GM19043 (cell line): ENCODE measurements at regions not wholly inside any gene's neighbourhood (a gene's known extent, or its start where the extent isn't known, plus 50 kb on each side); places are given as distances from the start of the nearest gene placed in this dataset.

Experiments used
- ATAC-seq: cut with Tn5 transposase; IDR thresholded peaks from one replicate; pipeline ENCODE4 v1.9.1; 2021; ENCODE audit warnings: low read depth; ENCODE audit not compliant: unreplicated experiment

DNA sequence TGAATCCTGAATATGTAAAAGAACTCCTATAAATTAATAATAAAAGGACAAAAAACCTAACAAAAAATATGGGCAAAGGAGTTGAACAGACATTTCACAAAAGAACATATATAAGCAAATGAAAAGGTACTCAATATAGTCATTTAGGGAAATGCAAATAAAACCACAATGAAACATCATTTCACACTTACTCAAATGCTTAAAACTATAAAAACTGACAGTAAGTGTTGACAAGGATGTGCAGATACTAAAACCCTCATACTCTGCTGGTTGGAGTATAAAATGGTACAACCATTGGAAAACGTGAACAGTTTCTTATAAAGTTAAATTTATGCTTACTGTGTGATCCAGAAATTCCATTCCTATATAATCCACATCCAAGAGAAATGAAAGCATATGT lies 247.1 kb downstream of the GXYLT1 start:
- ATAC-seq, result no peak

DNA sequence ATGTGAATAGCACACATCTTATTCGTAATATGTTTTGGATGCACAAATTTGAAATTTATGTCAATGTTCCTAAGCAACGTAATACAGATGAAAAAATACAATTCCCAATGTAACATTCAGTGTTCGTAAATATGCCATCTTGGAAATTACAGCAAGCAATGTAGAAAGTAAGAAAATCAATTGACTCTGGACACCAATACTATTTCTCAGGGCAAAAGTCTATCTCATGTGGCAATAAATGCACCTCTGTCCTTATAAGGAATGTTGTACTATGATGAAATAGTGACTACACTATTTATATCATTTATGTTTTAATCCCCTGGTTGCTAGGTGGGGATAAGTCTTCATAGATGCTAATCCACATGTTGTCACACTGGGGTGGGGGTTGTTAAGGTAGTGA lies 251.2 kb downstream of the GXYLT1 start:
- no peak for ATAC-seq

DNA sequence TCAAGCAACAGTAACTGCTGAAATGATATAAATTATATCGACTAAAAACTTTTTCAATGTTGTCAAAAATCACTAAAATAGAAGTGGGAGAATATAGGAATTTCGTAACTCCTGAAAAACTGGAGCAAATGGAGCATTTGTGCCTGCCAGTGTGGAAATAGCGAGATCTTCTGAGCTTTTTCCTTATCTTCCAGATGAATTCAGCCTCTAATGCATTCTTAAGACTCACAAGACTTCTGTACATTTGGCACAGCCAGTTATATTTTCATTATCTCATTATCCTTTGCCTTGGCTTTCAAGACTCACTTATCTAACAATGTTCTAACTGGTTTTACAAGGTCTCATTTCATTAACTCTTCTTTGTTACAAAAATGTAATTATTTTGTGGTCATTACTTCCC lies 252.4 kb downstream of the GXYLT1 start:
- ATAC-seq, result no peak

DNA sequence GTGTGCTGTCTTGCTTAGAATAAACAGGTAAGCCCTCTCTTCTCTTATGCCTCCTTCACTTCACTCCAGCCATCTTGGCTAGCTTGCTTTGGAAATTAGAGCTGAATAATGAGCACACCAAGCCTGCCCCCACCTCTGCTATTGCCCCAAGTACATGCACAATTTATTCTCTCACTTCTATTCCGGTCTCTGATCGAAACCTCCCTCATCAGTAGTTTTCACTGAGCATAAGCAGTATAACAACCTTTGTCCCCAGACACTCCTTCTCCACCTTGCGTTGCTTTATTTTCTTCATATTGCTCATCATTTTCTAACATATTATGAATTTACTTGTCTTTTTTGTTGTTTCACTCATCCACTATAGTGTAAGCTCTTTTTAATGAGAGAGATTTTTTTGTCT lies 253.4 kb downstream of the GXYLT1 start:
- no peak for ATAC-seq

- no peak for ATAC-seq
These were observed 256.4 kb downstream of the GXYLT1 start for GRCh38 chr12:41888285-41888684.

DNA sequence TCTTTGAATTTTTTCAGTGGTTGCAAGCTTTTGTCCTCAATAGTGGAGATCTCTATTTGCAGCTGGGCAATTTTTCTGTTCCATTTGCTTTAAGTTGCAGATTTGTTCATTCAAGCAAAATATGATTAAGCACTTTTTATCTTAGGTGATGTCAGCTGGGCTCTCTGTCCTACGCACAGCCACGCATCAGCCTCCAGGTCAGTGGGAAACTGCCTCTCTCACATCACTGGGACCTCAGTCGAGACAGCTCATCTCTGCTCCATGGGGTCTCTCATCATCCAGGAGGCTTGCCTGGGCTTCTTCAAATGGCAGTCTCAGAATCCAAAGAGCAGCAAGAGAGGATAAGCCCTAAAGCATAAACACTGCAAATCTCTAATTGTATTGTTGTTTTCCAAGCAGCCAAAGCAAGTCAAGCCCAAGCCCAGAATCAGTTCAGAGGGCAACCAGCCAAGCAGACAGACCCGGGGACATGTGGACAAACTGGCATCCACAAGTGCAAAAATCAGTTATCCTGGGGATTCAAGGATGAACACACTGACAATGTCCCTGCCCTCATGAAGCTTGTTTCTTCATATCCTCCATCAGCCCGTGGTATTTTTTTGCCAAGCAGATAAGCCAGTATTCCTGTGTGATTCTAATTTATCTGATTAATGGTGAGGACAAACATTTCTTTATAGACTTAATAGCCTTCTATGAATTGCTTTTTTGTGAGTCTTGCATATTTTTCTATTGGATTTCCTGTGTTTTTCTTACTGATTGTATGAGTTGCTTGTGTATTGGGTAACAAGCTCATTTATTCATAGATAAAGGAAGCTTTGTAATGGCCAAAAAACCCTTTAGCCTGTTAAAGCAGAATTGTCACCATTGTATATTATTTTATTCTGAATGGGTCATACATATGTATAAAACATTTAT lies 262.5 kb downstream of the GXYLT1 start:
- ATAC-seq, result no peak

- no peak for ATAC-seq
These were observed 275.2 kb downstream of the GXYLT1 start for GRCh38 chr12:41869432-41869831.

GRCh38 chr12:41866878-41867430 lies 277.7 kb downstream of the GXYLT1 start:
- no peak for ATAC-seq

GRCh38 chr12:41856228-41856627 lies 288.4 kb downstream of the GXYLT1 start:
- no peak for ATAC-seq

GRCh38 chr12:41850046-41850445 lies 294.6 kb downstream of the GXYLT1 start:
- ATAC-seq, result no peak

DNA sequence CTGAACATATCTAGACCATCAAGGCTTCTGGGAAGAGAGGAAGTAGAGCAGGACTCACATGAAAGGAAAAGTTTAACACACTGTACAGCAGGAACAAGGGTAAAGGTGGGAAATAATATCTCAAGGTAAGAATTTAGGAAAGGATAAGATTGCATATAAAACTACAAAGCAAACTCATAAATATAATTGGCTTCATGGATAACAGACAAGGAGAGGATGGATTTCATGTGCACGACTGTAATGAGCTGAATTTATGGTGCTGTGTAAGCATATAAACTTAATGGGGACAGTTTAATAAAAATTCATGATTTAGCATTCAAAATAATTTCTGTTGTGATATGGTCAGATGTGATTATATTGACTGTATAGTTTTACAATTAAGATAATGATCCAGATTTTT lies 298.0 kb downstream of the GXYLT1 start:
- no peak for ATAC-seq

DNA sequence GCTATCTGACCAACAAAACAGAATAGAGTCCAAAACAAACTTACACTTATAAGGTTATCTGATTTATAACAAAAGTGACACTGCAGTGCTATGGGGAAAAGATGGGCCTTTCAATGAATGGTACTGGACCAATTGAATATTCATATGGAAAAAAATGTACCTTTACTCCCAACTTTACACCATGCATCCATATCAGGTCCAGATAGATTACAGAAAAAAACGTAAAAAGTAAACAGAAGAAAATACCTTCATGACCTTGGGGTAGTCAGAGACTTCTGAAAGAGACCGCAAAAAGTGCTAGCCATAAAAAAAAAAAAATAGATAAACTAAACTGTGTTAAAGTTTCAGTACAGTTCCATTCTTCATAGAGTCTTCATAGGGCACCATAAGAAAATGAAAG lies 308.3 kb downstream of the GXYLT1 start:
- ATAC-seq, result no peak

GRCh38 chr12:41835556-41835955 lies 309.1 kb downstream of the GXYLT1 start:
- no peak for ATAC-seq

- ATAC-seq, result no peak
These were observed 324.7 kb downstream of the GXYLT1 start for GRCh38 chr12:41819948-41820347.

DNA sequence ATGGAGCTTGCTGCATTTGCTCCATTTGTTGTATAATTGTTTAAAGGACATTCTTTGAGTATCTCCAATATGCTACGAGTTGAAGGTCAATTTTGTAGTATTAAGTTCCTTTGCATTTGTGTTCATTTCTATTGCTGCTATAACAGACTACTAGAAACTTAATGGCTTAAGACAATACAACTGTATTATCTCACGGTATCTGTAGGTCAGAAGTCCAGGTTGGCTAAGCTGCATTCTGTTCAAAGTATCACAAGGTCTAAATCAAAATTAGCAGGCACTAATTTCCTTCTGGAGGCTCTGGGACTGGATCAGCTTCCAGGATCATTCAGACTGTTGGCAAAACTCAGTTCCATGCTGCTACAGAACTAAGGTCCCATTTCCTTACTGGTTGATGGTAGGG lies 340.6 kb downstream of the GXYLT1 start:
- ATAC-seq, result no peak

DNA sequence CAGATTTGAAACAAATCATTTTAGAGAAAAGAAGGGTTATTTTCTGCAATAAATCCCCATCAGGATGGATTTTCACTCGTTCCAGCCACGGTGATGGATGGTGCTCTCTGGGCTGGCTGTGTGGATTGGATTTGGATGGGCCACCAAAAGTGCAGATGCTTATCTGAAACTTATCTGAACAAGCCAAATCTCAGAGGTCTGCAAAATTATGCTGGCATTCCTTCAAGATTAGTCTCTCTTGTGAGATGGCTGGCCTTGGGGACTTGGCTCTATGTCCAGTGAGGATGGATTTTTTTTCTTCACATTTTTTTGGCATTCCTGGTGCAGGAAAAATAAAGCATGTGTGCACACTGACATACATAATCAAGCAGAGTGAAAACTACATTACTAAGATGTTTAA lies 341.9 kb downstream of the GXYLT1 start:
- ATAC-seq, result no peak

GRCh38 chr12:41801261-41801660 lies 343.4 kb downstream of the GXYLT1 start:
- no peak for ATAC-seq

DNA sequence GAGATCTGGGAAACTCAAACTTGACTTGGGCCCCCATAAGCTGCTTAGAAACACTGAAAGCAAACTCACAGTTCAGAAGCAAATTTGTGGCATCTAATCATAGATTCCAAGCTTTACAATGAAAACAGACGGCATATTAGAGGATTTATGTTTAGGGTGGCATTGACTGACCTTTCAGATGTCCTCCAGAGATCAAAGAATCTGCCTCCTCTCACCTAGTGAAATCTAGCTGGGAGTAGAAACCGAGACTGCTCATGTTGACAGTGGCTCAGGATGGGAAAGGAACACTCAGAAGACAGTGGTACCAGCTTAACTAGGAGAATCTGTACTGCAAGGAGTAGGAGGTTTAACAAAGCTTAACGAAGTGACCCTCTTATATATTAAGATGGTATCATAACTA lies 345.0 kb downstream of the GXYLT1 start:
- ATAC-seq, result no peak

- no peak for ATAC-seq
These were observed 348.8 kb downstream of the GXYLT1 start for GRCh38 chr12:41795910-41796309.

DNA sequence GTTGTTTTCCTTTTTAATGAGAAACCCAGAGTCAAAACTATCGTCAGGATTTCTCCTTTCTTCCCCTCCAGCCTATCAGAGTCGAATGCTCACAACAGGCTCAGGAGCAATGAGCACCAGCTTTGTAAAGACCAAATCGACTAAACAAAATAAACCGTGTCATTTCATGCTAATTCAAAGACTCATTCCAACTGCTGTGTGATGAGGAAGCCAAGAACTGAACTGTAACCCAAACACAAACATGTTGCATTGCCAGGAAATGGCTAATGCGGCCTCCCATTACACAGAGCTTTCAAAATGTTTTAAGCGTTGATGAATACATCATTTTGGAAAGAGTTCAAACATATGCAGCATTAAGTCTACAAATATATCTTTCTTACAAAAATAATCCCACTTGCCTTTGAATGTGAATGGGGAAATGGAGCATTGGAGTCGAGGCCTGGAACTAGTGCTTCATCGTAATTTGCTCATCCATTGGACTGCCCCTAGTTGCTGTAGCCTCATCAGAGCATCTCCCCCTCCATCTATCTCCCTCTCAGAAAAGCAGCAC lies 349.5 kb downstream of the GXYLT1 start:
- ATAC-seq, result no peak

DNA sequence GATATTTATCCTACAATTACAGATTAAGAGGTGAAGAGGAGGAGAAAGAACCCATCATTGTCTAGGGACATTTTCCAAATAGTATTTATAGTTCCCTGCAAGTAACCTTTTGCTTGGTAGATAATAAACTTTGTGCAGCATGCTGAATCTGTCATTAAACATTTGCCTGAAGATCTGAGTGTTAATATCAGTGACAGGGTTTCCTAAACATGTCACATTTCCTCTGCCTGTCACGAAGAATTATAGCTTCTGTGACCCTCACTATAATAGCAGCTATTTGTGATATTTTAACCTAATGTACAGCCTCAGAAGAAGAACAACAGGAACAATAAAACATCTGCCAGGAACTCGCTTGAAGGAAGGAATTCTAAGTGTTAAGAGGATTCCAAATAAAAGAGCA lies 350.3 kb downstream of the GXYLT1 start:
- ATAC-seq, result no peak

GRCh38 chr12:41784957-41785356 lies 359.7 kb downstream of the GXYLT1 start:
- ATAC-seq, result no peak
